H1 (cell line): ENCODE measurements at regions not wholly inside any gene's neighbourhood (a gene's known extent, or its start where the extent isn't known, plus 50 kb on each side); places are given as distances from the start of the nearest gene placed in this dataset.

Source experiments
- CTCF ChIA-PET: fragments of 300-600 bp; sonication (Branson Sonifier 250); formaldehyde crosslinking; loops from one replicate; lab custom pipeline; 2021; ENCODE audit not compliant: partially characterized antibody; lab: Charles Lee
- POLR2A ChIA-PET: fragments of 300-600 bp; sonication (Branson Sonifier 250); formaldehyde crosslinking; loops from one replicate; lab custom pipeline; 2021; ENCODE audit warnings: inconsistent platforms; ENCODE audit not compliant: partially characterized antibody; lab: Charles Lee
- DNase-seq, 2 experiments: peaks; one replicate each; pipeline versions ENCODE4 v3.0.0 to v3.0.0-alpha.2; 2010 to 2022; ENCODE audit warnings: low spot score in 2 of 2, low read depth in 1 of 2, mixed read lengths in 1 of 2
- FAIRE-seq: peaks from 2 replicates; lab custom pipeline; 2011; peaks lifted over from hg19 to GRCh38; lab: Jason Lieb, UNC
- H2AFZ ChIP-seq: 2 replicates; pipeline ENCODE4 v1.8.1; 2012; ENCODE audit warnings: low read length, inconsistent platforms
- H2AK5ac ChIP-seq: 2 replicates; pipeline ENCODE4 v1.6.1; 2013; ENCODE audit warnings: low read depth, low read length
- H2BK120ac ChIP-seq: replicated peaks from 2 replicates; pipeline ENCODE3; 2013; ENCODE audit warnings: low read depth, low read length, inconsistent platforms
- H2BK12ac ChIP-seq: 2 replicates; pipeline ENCODE4 v1.6.1; 2013; ENCODE audit warnings: low read depth, low read length
- H2BK15ac ChIP-seq: 2 replicates; pipeline ENCODE4 v1.6.1; 2013; ENCODE audit warnings: low read length
- H2BK20ac ChIP-seq: 2 replicates; pipeline ENCODE4 v1.6.1; 2013; ENCODE audit warnings: low read length
- H2BK5ac ChIP-seq: 2 replicates; pipeline ENCODE4 v1.6.1; 2013; ENCODE audit warnings: low read depth, low read length
- H3K14ac ChIP-seq: 2 replicates; pipeline ENCODE4 v1.6.1; 2013; ENCODE audit warnings: inconsistent platforms; ENCODE audit not compliant: insufficient read length
- H3K18ac ChIP-seq: 2 replicates; pipeline ENCODE4 v1.6.1; 2013; ENCODE audit warnings: low read length; ENCODE audit errors: extremely low read depth
- H3K23ac ChIP-seq: 2 replicates; pipeline ENCODE4 v1.6.1; 2013; ENCODE audit warnings: inconsistent platforms; ENCODE audit not compliant: insufficient read length
- H3K23me2 ChIP-seq: 2 replicates; pipeline ENCODE4 v1.6.1; 2013; ENCODE audit warnings: low read depth, low read length
- H3K27ac ChIP-seq: 2 replicates; pipeline ENCODE4 v1.6.1; 2011; ENCODE audit warnings: low read depth, low read length, inconsistent platforms
- H3K27me3 ChIP-seq, 4 experiments: replicated peaks in 1 of 4; 1 replicate in 1 of 4; 2 replicates in 3 of 4; pipeline versions ENCODE4 v1.6.1 to v1.8.1; 2011 to 2013; ENCODE audit warnings: low read length in 3 of 4, mild to moderate bottlenecking in 3 of 4, inconsistent platforms in 2 of 4, mixed read lengths in 2 of 4, moderate library complexity in 1 of 4; ENCODE audit not compliant: control insufficient read depth in 3 of 4, insufficient read depth in 3 of 4; ENCODE audit errors: extremely low read depth in 1 of 4
- H3K36me3 ChIP-seq, 4 experiments: 2 replicates each; pipeline versions ENCODE4 v1.6.1 to v1.8.1; 2011 to 2013; ENCODE audit warnings: mild to moderate bottlenecking in 4 of 4, low read length in 3 of 4, moderate library complexity in 2 of 4, control low read depth in 1 of 4, inconsistent platforms in 1 of 4; ENCODE audit not compliant: insufficient read depth in 4 of 4, control insufficient read depth in 2 of 4
- H3K4ac ChIP-seq: replicated peaks from 2 replicates; pipeline ENCODE3; 2013; ENCODE audit warnings: low read length, low read depth, mixed read lengths, inconsistent platforms; ENCODE audit not compliant: insufficient read length
- H3K4me1 ChIP-seq, 4 experiments: replicated peaks in 1 of 4; 1 replicate in 1 of 4; 2 replicates in 3 of 4; pipeline versions ENCODE4 v1.6.1 to v1.8.1; 2011 to 2013; ENCODE audit warnings: low read length in 3 of 4, inconsistent platforms in 2 of 4, mixed read lengths in 1 of 4; ENCODE audit not compliant: insufficient read depth in 4 of 4, control insufficient read depth in 3 of 4
- H3K4me2 ChIP-seq, 2 experiments: 2 replicates each; pipeline versions ENCODE4 v1.6.1 to v1.8.1; 2011 to 2013; ENCODE audit warnings: low read depth in 2 of 2, low read length in 2 of 2, control low read depth in 1 of 2, inconsistent platforms in 1 of 2, mild to moderate bottlenecking in 1 of 2; ENCODE audit not compliant: insufficient read depth in 1 of 2
- H3K4me3 ChIP-seq, 4 experiments: fragments of 200-600, 300-600 bp in 1 of 4; sonication (generic), shearing (Covaris generic), sonication (Bioruptor Twin) in 1 of 4; 2 replicates each; pipeline versions ENCODE4 v1.5.1 to v1.8.1; 2011 to 2016; ENCODE audit warnings: low read length in 4 of 4, low read depth in 3 of 4, control low read depth in 2 of 4, inconsistent platforms in 2 of 4, mild to moderate bottlenecking in 2 of 4, mixed read lengths in 1 of 4, moderate library complexity in 1 of 4; ENCODE audit not compliant: insufficient read depth in 2 of 4; ENCODE audit errors: extremely low read depth in 1 of 4
- H3K56ac ChIP-seq: replicated peaks from 2 replicates; pipeline ENCODE3; 2013; ENCODE audit warnings: low read depth, mild to moderate bottlenecking, mixed read lengths, low read length, inconsistent platforms; ENCODE audit not compliant: insufficient read length
- H3K79me1 ChIP-seq: 2 replicates; pipeline ENCODE4 v1.6.1; 2013; ENCODE audit warnings: low read depth, low read length, control low read depth
- H3K79me2 ChIP-seq, 2 experiments: 2 replicates each; pipeline versions ENCODE4 v1.6.1 to v1.8.1; 2012 to 2013; ENCODE audit warnings: low read length in 2 of 2, mild to moderate bottlenecking in 2 of 2, inconsistent platforms in 1 of 2; ENCODE audit not compliant: insufficient read depth in 2 of 2, control insufficient read depth in 1 of 2
- H3K9ac ChIP-seq, 4 experiments: replicated peaks in 1 of 4; 1 replicate in 1 of 4; 2 replicates in 3 of 4; pipeline versions ENCODE4 v1.6.1 to v1.8.1; 2011 to 2013; ENCODE audit warnings: low read depth in 3 of 4, low read length in 3 of 4, control low read depth in 2 of 4, mild to moderate bottlenecking in 2 of 4, moderate library complexity in 2 of 4, inconsistent platforms in 1 of 4; ENCODE audit errors: extremely low read depth in 1 of 4
- H3K9me3 ChIP-seq, 2 experiments: 2 replicates each; pipeline versions ENCODE4 v1.6.1 to v1.8.1; 2012 to 2013; ENCODE audit warnings: mild to moderate bottlenecking in 2 of 2, moderate library complexity in 2 of 2, control low read depth in 1 of 2, inconsistent platforms in 1 of 2, low read depth in 1 of 2, low read length in 1 of 2, mixed read lengths in 1 of 2; ENCODE audit not compliant: insufficient read depth in 2 of 2
- H4K20me1 ChIP-seq, 2 experiments: replicated peaks in 1 of 2; 2 replicates each; pipeline versions ENCODE3 to v1.8.1; 2011 to 2013; ENCODE audit warnings: inconsistent platforms in 2 of 2, low read length in 2 of 2, mild to moderate bottlenecking in 1 of 2; ENCODE audit not compliant: insufficient read depth in 2 of 2, control insufficient read depth in 1 of 2
- H4K5ac ChIP-seq: 2 replicates; pipeline ENCODE4 v1.6.1; 2013; ENCODE audit warnings: low read length, low read depth, mixed read lengths, inconsistent platforms; ENCODE audit not compliant: insufficient read length
- H4K8ac ChIP-seq: 2 replicates; pipeline ENCODE4 v1.8.0; 2013; ENCODE audit warnings: mild to moderate bottlenecking, moderate library complexity, low read length, inconsistent platforms; ENCODE audit not compliant: insufficient read depth; ENCODE audit errors: extremely low read depth
- H4K91ac ChIP-seq: replicated peaks from 2 replicates; pipeline ENCODE3; 2013; ENCODE audit warnings: low read length, mixed read lengths, inconsistent platforms; ENCODE audit not compliant: insufficient read length
- ATF3 ChIP-seq: IDR thresholded peaks from 2 replicates; pipeline ENCODE4 v1.6.1; 2011; ENCODE audit warnings: low read depth, mild to moderate bottlenecking, low read length; ENCODE audit not compliant: insufficient read depth
- CHD1 ChIP-seq: IDR thresholded peaks from 2 replicates; pipeline ENCODE4 v1.6.1; 2012; ENCODE audit warnings: low read depth, low read length, improper control_type of control experiment
- MAFK ChIP-seq: IDR thresholded peaks from 2 replicates; pipeline ENCODE4 v1.6.1; 2012; ENCODE audit warnings: low read depth, mild to moderate bottlenecking, improper control_type of control experiment, low read length
- PHF8 ChIP-seq: fragments of 200-600 bp; sonication (generic); conservative IDR thresholded peaks from 2 replicates; pipeline ENCODE4 v1.7.1; 2012; ENCODE audit warnings: low read depth, mild to moderate bottlenecking, inconsistent platforms, low read length, moderate library complexity
- TBP ChIP-seq: IDR thresholded peaks from 2 replicates; pipeline ENCODE4 v1.6.1; 2011; ENCODE audit warnings: low read depth, low read length, improper control_type of control experiment
- WGBS, 2 experiments: shearing (Covaris generic) in 1 of 2; methylation state at CpG; one replicate each; pipeline versions ENCODE4 v1.1.6 to v1.1.7; 2013 to 2015; ENCODE audit warnings: low lambda C conversion rate in 2 of 2, mixed read lengths in 2 of 2, inconsistent platforms in 1 of 2, low coverage in 1 of 2, missing lambda C conversion rate in 1 of 2; ENCODE audit not compliant: insufficient replicate concordance in 2 of 2, insufficient coverage in 1 of 2, insufficient read length in 1 of 2; ENCODE audit errors: extremely low coverage in 1 of 2, missing lambda C conversion rate in 1 of 2; 5-methylcytosine and 5-hydroxymethylcytosine counted together

GRCh38 chrX:39891781-39892180, 206.0 kb downstream of the BCOR start:
- no peak overlapping the region for H4K91ac ChIP-seq
- H4K5ac ChIP-seq = no peak overlapping the region
- no peak overlapping the region for H3K27ac ChIP-seq
- H3K4me3 ChIP-seq = no peak overlapping the region
- no peak overlapping the region for H3K56ac ChIP-seq
- no peak overlapping the region for H3K4me2 ChIP-seq
- no peak overlapping the region for H2BK15ac ChIP-seq
- no peaks in the 10 kb centered on the region for H3K79me1 ChIP-seq
- no peak overlapping the region for H2BK12ac ChIP-seq
- no peak overlapping the region for H2BK20ac ChIP-seq
- H3K36me3 ChIP-seq = no peaks in the 10 kb centered on the region
- H3K23me2 ChIP-seq = no peaks in the 10 kb centered on the region
- DNase-seq = no peak
- no peak overlapping the region for H2AFZ ChIP-seq
- 59% methylated on average over 3 of the region's 3 CpGs; no CpG with 5 or more reads in 1 of the 2 experiments for WGBS, 2 experiments
- H2AK5ac ChIP-seq = no peak overlapping the region
- no peak overlapping the region for H4K8ac ChIP-seq
- H3K9me3 ChIP-seq = no peaks in the 10 kb centered on the region
- H4K20me1 ChIP-seq = no peaks in the 10 kb centered on the region
- H3K4ac ChIP-seq = no peak overlapping the region
- H3K14ac ChIP-seq = no peak overlapping the region
- no peak for FAIRE-seq
- peaks cover 0 to under 1% (median under 1%) of the 10 kb centered on the region in 4 experiments; a peak in 4 of 7 replicates for H3K4me1 ChIP-seq
- H3K9ac ChIP-seq = no peak overlapping the region
- no peaks in the 10 kb centered on the region for H3K27me3 ChIP-seq
- TF ChIP-seq PHF8 = no peak
- no peak for TF ChIP-seq ATF3
- no peak for TF ChIP-seq MAFK
- no peak for TF ChIP-seq TBP
- TF ChIP-seq CHD1 = no peak
- TF ChIP-seq, all 59 proteins: peak for 0
- POLR2A ChIA-PET = no interaction called here
- Histone ChIP-seq H3K23ac (no peak overlapping the region), H3K18ac (no peak overlapping the region), H3K79me2 (no peaks in the 10 kb centered on the region), H2BK120ac (no peak overlapping the region), H2BK5ac (no peak overlapping the region)
- CTCF ChIA-PET = no interaction called here
